PC-9 (cell line): ENCODE measurements at regions not wholly inside any gene's neighbourhood (a gene's known extent, or its start where the extent isn't known, plus 50 kb on each side); places are given as distances from the start of the nearest gene placed in this dataset.

Experiments
- BruUV-seq: library from RNA; stranded (reverse); fragments of 400-500 nt; replicated peaks from 2 replicates; lab custom pipeline; 2021; lab: Mats Ljungman, UMichigan
- CTCF ChIA-PET: fragments of 300-600 bp; sonication (Branson Sonifier 250); formaldehyde crosslinking; loops from one replicate; lab custom pipeline; 2022; ENCODE audit warnings: antibody characterized with exemption; lab: Charles Lee
- POLR2A ChIA-PET: fragments of 300-600 bp; sonication (Branson Sonifier 250); formaldehyde crosslinking; loops from one replicate; lab custom pipeline; 2022; ENCODE audit warnings: antibody characterized with exemption; ENCODE audit not compliant: unreplicated experiment; lab: Charles Lee
- DNase-seq, 2 experiments: peaks; one replicate each; pipeline versions ENCODE4 v3.0.0 to v3.0.0-alpha.2; 2015 to 2022; ENCODE audit warnings: mixed read lengths in 1 of 2
- H2AFZ ChIP-seq: fragments of 200-600 bp; sonication (generic); 2 replicates; pipeline ENCODE4 v1.8.1; 2017; ENCODE audit warnings: antibody characterized with exemption
- H3F3A ChIP-seq: fragments of 200-600 bp; sonication (generic); 2 replicates; pipeline ENCODE4 v1.8.1; 2017; ENCODE audit warnings: antibody characterized with exemption, mild to moderate bottlenecking, low read depth; ENCODE audit not compliant: insufficient read depth
- H3K27ac ChIP-seq: fragments of 200-600 bp; sonication (generic); 2 replicates; pipeline ENCODE4 v1.6.1; 2016; ENCODE audit warnings: mixed run types
- H3K27me3 ChIP-seq: fragments of 200-600 bp; sonication (generic); 2 replicates; pipeline ENCODE4 v1.6.1; 2016; ENCODE audit warnings: low read depth, mixed run types; ENCODE audit not compliant: insufficient read depth
- H3K36me3 ChIP-seq: fragments of 200-600 bp; sonication (generic); 2 replicates; pipeline ENCODE4 v1.6.1; 2016; ENCODE audit warnings: low read depth, mixed run types
- H3K4me1 ChIP-seq: fragments of 200-600 bp; sonication (generic); replicated peaks from 2 replicates; pipeline ENCODE4 v1.6.1; 2016; ENCODE audit warnings: mixed run types; ENCODE audit not compliant: insufficient read depth
- H3K4me2 ChIP-seq: fragments of 200-600 bp; sonication (generic); 2 replicates; pipeline ENCODE4 v1.6.1; 2017; ENCODE audit warnings: mixed run types
- H3K4me3 ChIP-seq: fragments of 200-600 bp; sonication (generic); 2 replicates; pipeline ENCODE4 v1.6.1; 2016; ENCODE audit warnings: mixed run types
- H3K79me2 ChIP-seq: fragments of 200-600 bp; sonication (generic); 2 replicates; pipeline ENCODE4 v1.6.1; 2017; ENCODE audit warnings: low read depth, mixed run types
- H3K9me2 ChIP-seq: fragments of 200-600 bp; sonication (generic); 2 replicates; pipeline ENCODE4 v1.8.1; 2017; ENCODE audit warnings: mild to moderate bottlenecking; ENCODE audit not compliant: insufficient read depth
- H3K9me3 ChIP-seq: fragments of 200-600 bp; sonication (generic); 2 replicates; pipeline ENCODE4 v1.8.1; 2016; ENCODE audit warnings: low read depth; ENCODE audit not compliant: insufficient read depth
- H4K20me1 ChIP-seq: fragments of 200-600 bp; sonication (generic); 2 replicates; pipeline ENCODE4 v1.8.1; 2017; ENCODE audit not compliant: insufficient read depth
- EZH2 ChIP-seq: fragments of 200-600 bp; sonication (generic); IDR thresholded peaks from 2 replicates; pipeline ENCODE4 v1.8.0; 2017; ENCODE audit warnings: antibody characterized with exemption, low read depth
- intact Hi-C: fragments of 100-400 bp; cut with micrococcal nuclease; formaldehyde crosslinking; loops from one replicate; pipeline ENCODE4 v1.10.0; 2022; ENCODE audit not compliant: unreplicated experiment
- TF ChIP-seq, protein P1 (sequence below): fragments of 200-600 bp; sonication (generic); conservative IDR thresholded peaks from 2 replicates; pipeline ENCODE4 v1.6.1; 2017; ENCODE audit warnings: mixed run types, antibody characterized with exemption, mild to moderate bottlenecking, moderate library complexity

DNA sequence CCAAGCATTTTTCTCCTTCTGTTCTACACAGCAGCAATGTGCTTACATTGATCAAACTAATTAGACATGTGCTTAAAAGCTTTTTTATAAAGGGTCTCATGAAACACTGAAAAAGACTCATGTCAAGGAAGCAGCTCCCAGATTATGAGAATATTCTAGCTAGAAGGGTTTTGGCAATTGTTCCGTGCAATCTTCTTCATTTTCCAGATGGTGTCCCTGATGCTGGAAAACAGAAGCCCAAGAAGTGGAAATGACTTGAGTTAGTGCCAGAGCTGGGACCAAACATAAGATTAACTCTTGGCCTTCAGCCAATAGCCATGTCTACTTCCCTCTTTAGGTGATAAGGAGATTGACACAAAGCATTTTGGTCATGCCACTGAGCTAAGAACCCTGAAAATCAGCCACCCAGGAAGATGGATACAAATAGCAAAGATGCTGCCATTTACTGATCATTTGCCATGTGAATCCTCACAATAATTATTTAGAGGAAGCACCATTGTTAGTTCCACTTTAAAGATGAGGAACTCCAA lies 110.8 kb downstream of the MATN1 start:
- no peak overlapping the region for H3K4me3 ChIP-seq
- H3K79me2 ChIP-seq, result no peaks in the 10 kb centered on the region
- no peak overlapping the region for H2AFZ ChIP-seq
- BruUV-seq, result no TSS peak
- H4K20me1 ChIP-seq, result no peaks in the 10 kb centered on the region
- no peaks in the 10 kb centered on the region for H3K9me2 ChIP-seq
- H3F3A ChIP-seq, result no peaks in the 10 kb centered on the region
- no peak overlapping the region for H3K4me2 ChIP-seq
- H3K27ac ChIP-seq, result no peak overlapping the region
- H3K4me1 ChIP-seq, result peaks cover 21% of the 10 kb centered on the region
- TF ChIP-seq, protein P1, sequence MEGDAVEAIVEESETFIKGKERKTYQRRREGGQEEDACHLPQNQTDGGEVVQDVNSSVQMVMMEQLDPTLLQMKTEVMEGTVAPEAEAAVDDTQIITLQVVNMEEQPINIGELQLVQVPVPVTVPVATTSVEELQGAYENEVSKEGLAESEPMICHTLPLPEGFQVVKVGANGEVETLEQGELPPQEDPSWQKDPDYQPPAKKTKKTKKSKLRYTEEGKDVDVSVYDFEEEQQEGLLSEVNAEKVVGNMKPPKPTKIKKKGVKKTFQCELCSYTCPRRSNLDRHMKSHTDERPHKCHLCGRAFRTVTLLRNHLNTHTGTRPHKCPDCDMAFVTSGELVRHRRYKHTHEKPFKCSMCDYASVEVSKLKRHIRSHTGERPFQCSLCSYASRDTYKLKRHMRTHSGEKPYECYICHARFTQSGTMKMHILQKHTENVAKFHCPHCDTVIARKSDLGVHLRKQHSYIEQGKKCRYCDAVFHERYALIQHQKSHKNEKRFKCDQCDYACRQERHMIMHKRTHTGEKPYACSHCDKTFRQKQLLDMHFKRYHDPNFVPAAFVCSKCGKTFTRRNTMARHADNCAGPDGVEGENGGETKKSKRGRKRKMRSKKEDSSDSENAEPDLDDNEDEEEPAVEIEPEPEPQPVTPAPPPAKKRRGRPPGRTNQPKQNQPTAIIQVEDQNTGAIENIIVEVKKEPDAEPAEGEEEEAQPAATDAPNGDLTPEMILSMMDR, result no peak
- TF ChIP-seq EZH2, result no peak
- H3K27me3 ChIP-seq, result no peaks in the 10 kb centered on the region
- no peaks in the 10 kb centered on the region for H3K36me3 ChIP-seq
- POLR2A ChIA-PET, result no interaction called here
- no peaks in the 10 kb centered on the region for H3K9me3 ChIP-seq
- intact Hi-C loops, result loop anchor here (1.0 kb wide), 1 partner anchor 37 kb away; no protein-coding TSS in a partner anchor
- CTCF ChIA-PET, result no interaction called here
- no peak for DNase-seq

DNA sequence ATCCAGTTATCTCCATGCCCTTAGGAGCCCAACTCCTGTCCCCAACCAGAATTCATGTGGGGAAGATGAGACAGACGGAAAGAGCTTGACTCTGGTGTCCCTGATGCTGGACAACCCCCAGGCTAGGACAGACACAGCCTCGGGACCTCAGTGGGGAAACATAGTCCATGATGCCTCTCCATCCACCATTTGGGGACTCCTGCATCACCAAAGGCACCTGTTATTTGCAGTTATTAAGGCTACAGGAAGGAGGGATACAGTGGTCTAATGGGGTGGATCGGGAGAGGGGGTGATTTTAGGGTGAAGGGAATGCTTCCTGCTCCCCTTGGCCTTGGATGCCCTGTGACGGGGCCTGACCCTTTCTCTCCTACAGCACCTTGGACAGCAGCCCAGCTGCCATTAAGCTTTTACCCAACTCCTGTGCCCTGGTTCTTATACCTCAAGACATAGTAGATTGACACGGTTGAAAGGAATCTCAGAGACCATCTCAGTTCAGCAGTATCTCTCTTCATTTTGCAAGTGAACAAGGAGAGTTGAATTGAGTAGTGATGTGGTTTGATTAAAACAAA lies 111.6 kb downstream of the MATN1 start:
- no peak for TF ChIP-seq EZH2
- TF ChIP-seq, protein P1, result no peak
- no peak overlapping the region for H3K4me3 ChIP-seq
- BruUV-seq, result no TSS peak
- H2AFZ ChIP-seq, result no peak overlapping the region
- no peaks in the 10 kb centered on the region for H3K9me3 ChIP-seq
- H3K79me2 ChIP-seq, result no peaks in the 10 kb centered on the region
- H3F3A ChIP-seq, result no peaks in the 10 kb centered on the region
- intact Hi-C loops, result no loop called here
- H4K20me1 ChIP-seq, result no peaks in the 10 kb centered on the region
- no peak overlapping the region for H3K27ac ChIP-seq
- H3K27me3 ChIP-seq, result no peaks in the 10 kb centered on the region
- no peak overlapping the region for H3K4me2 ChIP-seq
- H3K4me1 ChIP-seq, result peaks cover 19% of the 10 kb centered on the region
- DNase-seq, result no peak
- POLR2A ChIA-PET, result no interaction called here
- no peaks in the 10 kb centered on the region for H3K9me2 ChIP-seq
- H3K36me3 ChIP-seq, result no peaks in the 10 kb centered on the region
- CTCF ChIA-PET, result no interaction called here

DNA sequence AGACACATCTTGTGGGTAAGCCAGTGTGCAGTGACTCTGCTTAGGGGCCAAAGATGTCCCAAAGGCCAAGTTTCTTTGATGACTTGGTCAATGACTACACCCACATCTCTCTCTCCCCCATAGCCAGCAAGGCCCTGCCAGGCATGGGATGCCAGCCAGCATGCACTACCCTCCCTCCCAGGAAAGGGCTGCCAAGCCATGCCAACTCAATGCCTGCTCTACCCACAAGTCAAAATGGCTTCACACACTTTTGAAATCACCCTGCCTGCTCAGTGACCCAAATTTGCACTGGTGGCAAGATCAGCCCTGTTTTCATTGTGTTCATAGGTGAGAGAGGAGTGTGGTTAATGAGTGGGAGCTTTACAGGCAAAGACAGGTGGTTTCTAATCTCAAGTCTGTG lies 112.5 kb downstream of the MATN1 start:
- intact Hi-C loops, result no loop called here
- DNase-seq, result no peak
- H3K4me2 ChIP-seq, result no peak overlapping the region
- no peaks in the 10 kb centered on the region for H3K27me3 ChIP-seq
- H3K4me1 ChIP-seq, result peaks cover 19% of the 10 kb centered on the region
- no TSS peak for BruUV-seq
- H3K9me3 ChIP-seq, result no peaks in the 10 kb centered on the region
- H3K9me2 ChIP-seq, result no peaks in the 10 kb centered on the region
- no peak for TF ChIP-seq EZH2
- TF ChIP-seq, protein P1, result no peak
- H3F3A ChIP-seq, result no peaks in the 10 kb centered on the region
- ChIA-PET CTCF (no interaction called here), POLR2A (no interaction called here)
- H2AFZ ChIP-seq, result no peak overlapping the region
- no peaks in the 10 kb centered on the region for H4K20me1 ChIP-seq
- no peak overlapping the region for H3K4me3 ChIP-seq
- H3K36me3 ChIP-seq, result no peaks in the 10 kb centered on the region
- no peak overlapping the region for H3K27ac ChIP-seq
- no peaks in the 10 kb centered on the region for H3K79me2 ChIP-seq
